Neural crest cell (in vitro differentiated cells): ENCODE measurements at regions not wholly inside any gene's neighbourhood (a gene's known extent, or its start where the extent isn't known, plus 50 kb on each side); places are given as distances from the start of the nearest gene placed in this dataset.

Experiments
- DNase-seq: peaks from one replicate; pipeline ENCODE4 v3.0.0; 2021; ENCODE audit warnings: low read depth, mixed read lengths, low spot score
- H3K27ac Mint-ChIP-seq: one replicate; pipeline ENCODE4 v1.8.0; 2021; ENCODE audit warnings: mild to moderate bottlenecking, mixed read lengths; ENCODE audit not compliant: unreplicated experiment
- H3K27me3 Mint-ChIP-seq: 2 replicates; pipeline ENCODE4 v1.8.0; 2021; ENCODE audit warnings: low read depth, mild to moderate bottlenecking, mixed read lengths
- H3K36me3 Mint-ChIP-seq: 2 replicates; pipeline ENCODE4 v1.8.0; 2021; ENCODE audit warnings: low read depth, mild to moderate bottlenecking, mixed read lengths
- H3K4me1 Mint-ChIP-seq: 2 replicates; pipeline ENCODE4 v1.8.0; 2021; ENCODE audit warnings: mixed read lengths
- H3K4me3 Mint-ChIP-seq: one replicate; pipeline ENCODE4 v1.8.0; 2021; ENCODE audit warnings: mild to moderate bottlenecking, mixed read lengths
- H3K9me3 Mint-ChIP-seq: 2 replicates; pipeline ENCODE4 v1.8.0; 2021; ENCODE audit warnings: mixed read lengths
- CTCF ChIP-seq: fragments of 200-600 bp; sonication (generic); conservative IDR thresholded peaks from 2 replicates; pipeline ENCODE4 v1.5.0; 2021; ENCODE audit warnings: antibody characterized with exemption, mild to moderate bottlenecking

DNA sequence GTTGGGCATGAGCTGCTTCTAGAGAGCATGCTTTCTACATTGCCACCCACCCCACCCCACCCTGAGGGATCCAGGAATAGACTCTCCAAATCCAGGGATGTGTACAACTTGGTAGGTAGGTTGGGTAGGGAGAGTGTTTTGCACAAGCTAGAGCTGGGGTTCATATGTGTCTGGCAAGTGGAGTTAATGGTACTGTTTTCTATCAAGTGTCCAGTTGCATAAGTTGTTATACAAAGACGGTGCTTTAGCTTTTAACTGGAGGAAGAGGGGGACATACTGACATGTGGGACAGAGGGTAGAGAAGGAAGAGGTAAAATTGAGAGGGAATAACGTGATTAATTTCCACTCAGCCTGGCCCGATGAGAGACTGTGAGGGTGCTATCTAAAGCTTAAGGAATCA lies 51.0 kb upstream of the TNC start:
- Mint-ChIP-seq H3K4me1 (no peaks in the 10 kb centered on the region), H3K27me3 (no peaks in the 10 kb centered on the region), H3K9me3 (no peaks in the 10 kb centered on the region), H3K4me3 (no peak overlapping the region), H3K36me3 (no peaks in the 10 kb centered on the region), H3K27ac (no peak overlapping the region)
- TF ChIP-seq CTCF, result no peak
- no peak for DNase-seq

GRCh38 chr9:115170358-115171073 lies 52.6 kb upstream of the TNC start:
- Mint-ChIP-seq H3K4me1 (no peaks in the 10 kb centered on the region), H3K4me3 (no peak overlapping the region), H3K36me3 (no peaks in the 10 kb centered on the region), H3K27ac (no peak overlapping the region), H3K9me3 (no peaks in the 10 kb centered on the region), H3K27me3 (no peaks in the 10 kb centered on the region)
- no peak for DNase-seq
- TF ChIP-seq CTCF, result no peak

GRCh38 chr9:115171921-115172388 lies 54.0 kb upstream of the TNC start:
- no peak for DNase-seq
- no peaks in the 10 kb centered on the region for H3K4me1 Mint-ChIP-seq
- no peaks in the 10 kb centered on the region for H3K27me3 Mint-ChIP-seq
- no peak overlapping the region for H3K27ac Mint-ChIP-seq
- H3K4me3 Mint-ChIP-seq, result no peak overlapping the region
- H3K9me3 Mint-ChIP-seq, result no peaks in the 10 kb centered on the region
- TF ChIP-seq CTCF, result no peak
- no peaks in the 10 kb centered on the region for H3K36me3 Mint-ChIP-seq

DNA sequence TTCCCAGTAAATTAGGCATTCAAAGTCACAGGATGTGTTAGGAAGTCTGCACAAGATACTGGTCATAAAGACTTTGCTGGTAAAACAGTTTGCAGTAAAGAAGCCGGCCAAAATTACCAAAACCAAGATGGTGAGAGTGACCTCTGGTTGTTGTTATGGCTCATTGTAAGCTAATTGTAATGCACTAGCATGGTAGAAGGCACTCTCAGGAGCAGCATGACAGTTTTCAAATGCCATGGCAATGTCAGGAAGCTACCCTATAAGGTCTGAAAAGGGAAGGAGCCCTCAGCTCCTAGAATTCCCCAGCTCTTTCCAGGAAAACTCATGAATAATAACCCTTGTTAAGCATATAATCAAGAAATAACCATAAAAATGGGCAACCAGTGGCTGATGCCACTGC lies 64.3 kb upstream of the TNC start:
- Mint-ChIP-seq H3K36me3 (no peaks in the 10 kb centered on the region), H3K27me3 (no peaks in the 10 kb centered on the region), H3K9me3 (no peaks in the 10 kb centered on the region), H3K27ac (no peak overlapping the region), H3K4me3 (no peak overlapping the region), H3K4me1 (no peaks in the 10 kb centered on the region)
- no peak for TF ChIP-seq CTCF
- DNase-seq, result no peak

DNA sequence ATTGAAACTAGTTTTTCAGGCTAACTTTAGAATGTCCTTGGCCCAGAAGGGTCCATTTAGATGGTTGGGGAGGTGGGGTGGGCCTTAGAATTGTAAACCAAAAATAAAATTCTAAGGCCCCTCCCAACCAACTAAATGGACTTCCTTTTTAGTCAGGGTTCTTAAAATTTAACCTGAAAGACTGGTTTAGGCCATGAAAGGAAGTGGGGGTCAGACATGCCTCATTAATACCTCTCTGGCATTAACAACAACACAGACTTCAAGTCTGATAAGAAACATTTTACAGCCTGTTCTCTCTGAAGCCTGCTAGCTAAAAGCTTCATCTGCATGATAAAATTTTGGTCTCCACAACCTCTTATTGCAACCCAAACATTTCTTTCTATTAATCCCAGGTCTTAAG lies 65.5 kb upstream of the TNC start:
- no peak overlapping the region for H3K27ac Mint-ChIP-seq
- no peaks in the 10 kb centered on the region for H3K4me1 Mint-ChIP-seq
- H3K9me3 Mint-ChIP-seq, result no peaks in the 10 kb centered on the region
- TF ChIP-seq CTCF, result no peak
- no peak overlapping the region for H3K4me3 Mint-ChIP-seq
- DNase-seq, result no peak
- H3K27me3 Mint-ChIP-seq, result no peaks in the 10 kb centered on the region
- no peaks in the 10 kb centered on the region for H3K36me3 Mint-ChIP-seq
